Endodermal cell (in vitro differentiated cells): ENCODE measurements at regions not wholly inside any gene's neighbourhood (a gene's known extent, or its start where the extent isn't known, plus 50 kb on each side); places are given as distances from the start of the nearest gene placed in this dataset.

Experiments used
- DNase-seq: peaks from one replicate; pipeline ENCODE4 v3.0.0-alpha.2; 2017
- H3K27ac ChIP-seq: 2 replicates; pipeline ENCODE4 v1.5.1; 2013; ENCODE audit warnings: mild to moderate bottlenecking, low read depth, low read length, moderate library complexity
- H3K27me3 ChIP-seq: 2 replicates; pipeline ENCODE4 v1.6.1; 2013; ENCODE audit warnings: mild to moderate bottlenecking, low read length, moderate library complexity; ENCODE audit not compliant: insufficient read depth, control insufficient read depth, poor library complexity, severe bottlenecking
- H3K36me3 ChIP-seq: 2 replicates; pipeline ENCODE4 v1.7.0; 2013; ENCODE audit warnings: mild to moderate bottlenecking, low read length, moderate library complexity; ENCODE audit not compliant: control insufficient read depth, insufficient read depth
- H3K4me1 ChIP-seq: one replicate; pipeline ENCODE4 v1.7.0; 2013; ENCODE audit warnings: low read length; ENCODE audit not compliant: control insufficient read depth, insufficient read depth
- H3K4me3 ChIP-seq: 2 replicates; pipeline ENCODE4 v1.5.1; 2013; ENCODE audit warnings: mild to moderate bottlenecking, low read length, moderate library complexity
- H3K9ac ChIP-seq: 2 replicates; pipeline ENCODE4 v1.6.1; 2013; ENCODE audit warnings: mild to moderate bottlenecking, low read length, moderate library complexity; ENCODE audit not compliant: poor library complexity, severe bottlenecking; ENCODE audit errors: extremely low read depth
- H3K9me3 ChIP-seq: 2 replicates; pipeline ENCODE4 v1.6.1; 2013; ENCODE audit warnings: mild to moderate bottlenecking, low read length, moderate library complexity; ENCODE audit not compliant: control insufficient read depth
- H3K27ac Mint-ChIP-seq: 2 replicates; pipeline ENCODE4 v1.8.0; 2020; ENCODE audit warnings: mixed read lengths
- H3K27me3 Mint-ChIP-seq: 2 replicates; pipeline ENCODE4 v1.8.0; 2021; ENCODE audit warnings: mild to moderate bottlenecking, mixed read lengths; ENCODE audit not compliant: insufficient read depth
- H3K36me3 Mint-ChIP-seq: 2 replicates; pipeline ENCODE4 v1.8.0; 2020; ENCODE audit warnings: low read depth, mixed read lengths
- H3K4me1 Mint-ChIP-seq: 2 replicates; pipeline ENCODE4 v1.8.0; 2020; ENCODE audit warnings: mixed read lengths
- H3K4me3 Mint-ChIP-seq: 2 replicates; pipeline ENCODE4 v1.8.0; 2020; ENCODE audit warnings: mild to moderate bottlenecking, moderate library complexity, mixed read lengths
- H3K9me3 Mint-ChIP-seq: 2 replicates; pipeline ENCODE4 v1.8.0; 2020; ENCODE audit warnings: mild to moderate bottlenecking, mixed read lengths
- WGBS, 2 experiments: methylation state at CpG; one replicate each; pipeline versions ENCODE4 v1.1.5 to v1.1.7; 2013; ENCODE audit warnings: missing lambda C conversion rate in 2 of 2, mixed read lengths in 1 of 2; ENCODE audit not compliant: insufficient coverage in 1 of 2, insufficient read length in 1 of 2; 5-methylcytosine and 5-hydroxymethylcytosine counted together
- TF ChIP-seq, protein P1 (sequence below): fragments of 200-600 bp; sonication (generic); conservative IDR thresholded peaks from 2 replicates; pipeline ENCODE4 v1.5.0; 2021; ENCODE audit warnings: antibody characterized with exemption, mild to moderate bottlenecking

DNA sequence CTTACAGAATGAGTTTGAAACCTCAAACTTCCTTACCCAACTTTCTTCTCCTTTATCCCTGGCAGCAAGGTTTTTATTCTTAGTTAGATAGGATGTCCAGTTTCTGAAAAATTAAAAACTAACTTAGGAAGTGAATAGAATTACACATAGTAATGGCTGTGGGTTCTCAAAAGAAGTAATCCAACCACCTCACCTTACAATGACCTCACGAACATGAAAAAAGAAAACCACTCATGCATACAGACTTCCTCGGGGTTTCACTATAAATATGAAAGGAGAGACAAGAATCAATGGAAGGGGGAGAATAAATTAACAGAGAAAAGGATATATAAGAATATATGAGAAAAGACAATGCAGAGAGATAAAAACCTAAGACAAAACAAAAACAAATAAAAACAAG lies 1044.3 kb upstream of the KLHL29 start:
- WGBS, 2 experiments, result 63% methylated on average over 1 of the region's 2 CpGs; no CpG with 5 or more reads in 1 of the 2 experiments

DNA sequence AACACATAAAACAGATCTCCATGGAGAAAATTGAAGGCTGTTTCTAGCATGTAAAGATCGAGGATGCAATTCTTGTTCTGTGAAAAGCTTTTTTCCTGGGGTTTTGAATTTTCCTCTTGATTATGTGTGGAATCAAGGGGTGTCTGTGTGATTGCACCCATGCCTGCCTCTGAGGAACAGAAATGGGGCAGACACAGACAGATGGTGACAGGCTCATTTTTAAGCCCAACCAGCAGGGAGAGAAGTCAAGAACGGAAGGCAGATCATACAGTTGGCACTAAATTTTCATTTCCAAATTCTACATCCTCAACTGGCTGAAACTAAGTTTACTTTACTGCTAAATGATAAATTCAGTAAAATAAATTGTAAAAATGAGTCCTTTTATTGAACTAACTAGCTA lies 1037.7 kb upstream of the KLHL29 start:
- Histone ChIP-seq H3K9me3 (no peaks in the 10 kb centered on the region), H3K4me1 (no peaks in the 10 kb centered on the region), H3K4me3 (no peak overlapping the region), H3K27ac (no peak overlapping the region), H3K36me3 (no peaks in the 10 kb centered on the region), H3K9ac (no peak overlapping the region), H3K27me3 (no peaks in the 10 kb centered on the region)
- Mint-ChIP-seq H3K4me1 (no peaks in the 10 kb centered on the region), H3K36me3 (no peaks in the 10 kb centered on the region), H3K27me3 (no peaks in the 10 kb centered on the region), H3K9me3 (no peaks in the 10 kb centered on the region), H3K4me3 (no peak overlapping the region), H3K27ac (no peak overlapping the region)
- DNase-seq, result no peak
- 96% methylated on average over 2 of the region's 2 CpGs; no CpG with 5 or more reads in 1 of the 2 experiments for WGBS, 2 experiments
- TF ChIP-seq, protein P1, sequence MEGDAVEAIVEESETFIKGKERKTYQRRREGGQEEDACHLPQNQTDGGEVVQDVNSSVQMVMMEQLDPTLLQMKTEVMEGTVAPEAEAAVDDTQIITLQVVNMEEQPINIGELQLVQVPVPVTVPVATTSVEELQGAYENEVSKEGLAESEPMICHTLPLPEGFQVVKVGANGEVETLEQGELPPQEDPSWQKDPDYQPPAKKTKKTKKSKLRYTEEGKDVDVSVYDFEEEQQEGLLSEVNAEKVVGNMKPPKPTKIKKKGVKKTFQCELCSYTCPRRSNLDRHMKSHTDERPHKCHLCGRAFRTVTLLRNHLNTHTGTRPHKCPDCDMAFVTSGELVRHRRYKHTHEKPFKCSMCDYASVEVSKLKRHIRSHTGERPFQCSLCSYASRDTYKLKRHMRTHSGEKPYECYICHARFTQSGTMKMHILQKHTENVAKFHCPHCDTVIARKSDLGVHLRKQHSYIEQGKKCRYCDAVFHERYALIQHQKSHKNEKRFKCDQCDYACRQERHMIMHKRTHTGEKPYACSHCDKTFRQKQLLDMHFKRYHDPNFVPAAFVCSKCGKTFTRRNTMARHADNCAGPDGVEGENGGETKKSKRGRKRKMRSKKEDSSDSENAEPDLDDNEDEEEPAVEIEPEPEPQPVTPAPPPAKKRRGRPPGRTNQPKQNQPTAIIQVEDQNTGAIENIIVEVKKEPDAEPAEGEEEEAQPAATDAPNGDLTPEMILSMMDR, result no peak

More for the DNA sequence above, 1044.3 kb upstream of the KLHL29 start:
- no peaks in the 10 kb centered on the region for H3K4me1 Mint-ChIP-seq
- DNase-seq, result no peak
- Histone ChIP-seq H3K9me3 (no peaks in the 10 kb centered on the region), H3K9ac (no peak overlapping the region), H3K27me3 (no peaks in the 10 kb centered on the region), H3K4me1 (no peaks in the 10 kb centered on the region), H3K27ac (no peak overlapping the region), H3K4me3 (no peak overlapping the region), H3K36me3 (no peaks in the 10 kb centered on the region)
- H3K9me3 Mint-ChIP-seq, result no peaks in the 10 kb centered on the region
- TF ChIP-seq, protein P1, result no peak
- no peak overlapping the region for H3K4me3 Mint-ChIP-seq
- no peak overlapping the region for H3K27ac Mint-ChIP-seq
- H3K36me3 Mint-ChIP-seq, result no peaks in the 10 kb centered on the region
- peaks cover under 1% of the 10 kb centered on the region for H3K27me3 Mint-ChIP-seq

DNA sequence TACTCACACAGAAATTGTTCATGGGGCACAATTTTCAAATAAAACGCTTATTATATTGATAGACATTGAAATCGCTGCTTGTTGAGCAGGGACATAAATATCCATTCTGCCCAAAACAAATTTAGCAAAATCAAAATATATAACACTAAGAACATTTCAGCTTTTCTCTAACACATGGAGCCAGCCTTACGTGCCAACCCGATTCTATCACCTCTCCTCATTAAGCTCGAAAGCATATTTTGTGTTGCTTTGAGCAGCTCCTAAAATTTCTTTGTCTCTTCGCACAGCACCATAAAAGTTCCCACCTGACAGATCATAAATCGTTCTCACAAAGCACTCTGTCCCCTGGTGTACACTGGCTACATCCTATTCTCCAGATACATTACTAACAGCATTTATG lies 1034.4 kb upstream of the KLHL29 start:
- H3K4me3 ChIP-seq, result no peak overlapping the region
- Mint-ChIP-seq H3K4me3 (no peak overlapping the region), H3K27ac (no peak overlapping the region), H3K4me1 (peaks cover under 1% of the 10 kb centered on the region), H3K36me3 (no peaks in the 10 kb centered on the region), H3K27me3 (no peaks in the 10 kb centered on the region), H3K9me3 (no peaks in the 10 kb centered on the region)
- no peaks in the 10 kb centered on the region for H3K4me1 ChIP-seq
- H3K36me3 ChIP-seq, result no peaks in the 10 kb centered on the region
- TF ChIP-seq, protein P1, result no peak
- no peak overlapping the region for H3K27ac ChIP-seq
- H3K27me3 ChIP-seq, result no peaks in the 10 kb centered on the region
- H3K9ac ChIP-seq, result no peak overlapping the region
- no peak for DNase-seq
- H3K9me3 ChIP-seq, result no peaks in the 10 kb centered on the region
- 92 to 93% methylated on average over 7 of the region's 7 CpGs for WGBS, 2 experiments
